Muscle layer of duodenum (tissue), 2 donors: ENCODE measurements at regions not wholly inside any gene's neighbourhood (a gene's known extent, or its start where the extent isn't known, plus 50 kb on each side); places are given as distances from the start of the nearest gene placed in this dataset.

ENCODE experiments used
- H3K27ac ChIP-seq: one replicate; pipeline ENCODE4 v1.7.0; 2013; ENCODE audit warnings: mild to moderate bottlenecking, low read length
- H3K27me3 ChIP-seq: one replicate; pipeline ENCODE4 v1.7.0; 2013; ENCODE audit warnings: low read depth, mild to moderate bottlenecking, control low read depth, low read length
- H3K36me3 ChIP-seq, 2 donors: one replicate each; pipeline ENCODE4 v1.7.0; 2013; ENCODE audit warnings: low read length in 2 of 2, control low read depth in 1 of 2, mild to moderate bottlenecking in 1 of 2; ENCODE audit not compliant: insufficient read depth in 2 of 2, control insufficient read depth in 1 of 2
- H3K4me1 ChIP-seq, 2 donors: one replicate each; pipeline ENCODE4 v1.7.0; 2013; ENCODE audit warnings: low read length in 2 of 2, mild to moderate bottlenecking in 2 of 2, control low read depth in 1 of 2, moderate library complexity in 1 of 2; ENCODE audit not compliant: insufficient read depth in 2 of 2, control insufficient read depth in 1 of 2
- H3K4me3 ChIP-seq, 2 donors: one replicate each; pipeline ENCODE4 v1.7.0; 2013; ENCODE audit warnings: low read length in 2 of 2, low read depth in 1 of 2, mild to moderate bottlenecking in 1 of 2
- H3K9me3 ChIP-seq, 2 donors: one replicate each; pipeline ENCODE4 v1.7.0; 2013; ENCODE audit warnings: low read length in 2 of 2, control low read depth in 1 of 2, mild to moderate bottlenecking in 1 of 2; ENCODE audit not compliant: control insufficient read depth in 1 of 2
- donor health status: healthy.

- no peak overlapping the region for H3K27ac ChIP-seq
- H3K4me3 ChIP-seq: no peak overlapping the region
- H3K36me3 ChIP-seq: no peaks in the 10 kb centered on the region
- peaks cover 0 to 9% of the 10 kb centered on the region in 2 donors for H3K9me3 ChIP-seq
- no peaks in the 10 kb centered on the region for H3K4me1 ChIP-seq
- no peaks in the 10 kb centered on the region for H3K27me3 ChIP-seq
Observed at GRCh38 chr6:104187616-104188015, 672.1 kb downstream of the HACE1 start.

GRCh38 chr6:104186831-104187230 lies 672.9 kb downstream of the HACE1 start:
- no peak overlapping the region for H3K4me3 ChIP-seq
- no peaks in the 10 kb centered on the region for H3K36me3 ChIP-seq
- no peak overlapping the region for H3K27ac ChIP-seq
- no peaks in the 10 kb centered on the region for H3K27me3 ChIP-seq
- H3K9me3 ChIP-seq: peaks cover 0 to 5% of the 10 kb centered on the region in 2 donors
- no peaks in the 10 kb centered on the region for H3K4me1 ChIP-seq

GRCh38 chr6:104183816-104184435 lies 675.8 kb downstream of the HACE1 start:
- Histone ChIP-seq H3K4me3 (no peak overlapping the region), H3K36me3 (no peaks in the 10 kb centered on the region), H3K27me3 (no peaks in the 10 kb centered on the region), H3K9me3 (no peaks in the 10 kb centered on the region), H3K27ac (no peak overlapping the region), H3K4me1 (no peaks in the 10 kb centered on the region)

GRCh38 chr6:104182811-104183210 lies 676.9 kb downstream of the HACE1 start:
- no peak overlapping the region for H3K4me3 ChIP-seq
- H3K27ac ChIP-seq: no peak overlapping the region
- H3K4me1 ChIP-seq: no peaks in the 10 kb centered on the region
- no peaks in the 10 kb centered on the region for H3K9me3 ChIP-seq
- no peaks in the 10 kb centered on the region for H3K27me3 ChIP-seq
- H3K36me3 ChIP-seq: no peaks in the 10 kb centered on the region

GRCh38 chr6:104173668-104174067 lies 686.1 kb downstream of the HACE1 start:
- no peak overlapping the region for H3K4me3 ChIP-seq
- H3K27me3 ChIP-seq: no peaks in the 10 kb centered on the region
- H3K9me3 ChIP-seq: no peaks in the 10 kb centered on the region
- H3K36me3 ChIP-seq: no peaks in the 10 kb centered on the region
- H3K4me1 ChIP-seq: no peaks in the 10 kb centered on the region
- no peak overlapping the region for H3K27ac ChIP-seq

GRCh38 chr6:104170401-104170800 lies 689.3 kb downstream of the HACE1 start:
- no peak overlapping the region for H3K4me3 ChIP-seq
- no peaks in the 10 kb centered on the region for H3K36me3 ChIP-seq
- H3K27me3 ChIP-seq: no peaks in the 10 kb centered on the region
- H3K9me3 ChIP-seq: peaks cover 0 to 7% of the 10 kb centered on the region in 2 donors
- H3K4me1 ChIP-seq: no peaks in the 10 kb centered on the region
- H3K27ac ChIP-seq: no peak overlapping the region

- Histone ChIP-seq H3K36me3 (no peaks in the 10 kb centered on the region), H3K27ac (no peak overlapping the region), H3K9me3 (peaks cover 0 to 15% of the 10 kb centered on the region in 2 donors), H3K4me3 (no peak overlapping the region), H3K4me1 (no peaks in the 10 kb centered on the region), H3K27me3 (no peaks in the 10 kb centered on the region)
Observed at GRCh38 chr6:104166055-104166668, 693.6 kb downstream of the HACE1 start.

GRCh38 chr6:104162036-104162669 lies 697.6 kb downstream of the HACE1 start:
- Histone ChIP-seq H3K9me3 (peaks cover 0 to 15% of the 10 kb centered on the region in 2 donors), H3K36me3 (no peaks in the 10 kb centered on the region), H3K27ac (no peak overlapping the region), H3K4me1 (no peaks in the 10 kb centered on the region), H3K4me3 (no peak overlapping the region), H3K27me3 (no peaks in the 10 kb centered on the region)

- H3K27ac ChIP-seq: no peak overlapping the region
- no peaks in the 10 kb centered on the region for H3K27me3 ChIP-seq
- H3K4me3 ChIP-seq: no peak overlapping the region
- no peaks in the 10 kb centered on the region for H3K4me1 ChIP-seq
- no peaks in the 10 kb centered on the region for H3K9me3 ChIP-seq
- H3K36me3 ChIP-seq: no peaks in the 10 kb centered on the region
Observed at GRCh38 chr6:104159045-104159618, 700.6 kb downstream of the HACE1 start.

- H3K4me3 ChIP-seq: no peak overlapping the region
- H3K9me3 ChIP-seq: no peaks in the 10 kb centered on the region
- no peaks in the 10 kb centered on the region for H3K36me3 ChIP-seq
- H3K27ac ChIP-seq: no peak overlapping the region
- no peaks in the 10 kb centered on the region for H3K4me1 ChIP-seq
- H3K27me3 ChIP-seq: no peaks in the 10 kb centered on the region
Observed at GRCh38 chr6:104143757-104144156, 716.0 kb downstream of the HACE1 start.

GRCh38 chr6:104134876-104135275 lies 724.8 kb downstream of the HACE1 start:
- Histone ChIP-seq H3K27me3 (no peaks in the 10 kb centered on the region), H3K4me1 (no peaks in the 10 kb centered on the region), H3K27ac (no peak overlapping the region), H3K36me3 (no peaks in the 10 kb centered on the region), H3K9me3 (no peaks in the 10 kb centered on the region), H3K4me3 (no peak overlapping the region)
